ENCODE measurements at regions not wholly inside any gene's neighbourhood (a gene's known extent, or its start where the extent isn't known, plus 50 kb on each side); places are given as distances from the start of the nearest gene placed in this dataset.

- DNase-seq = no peak
These were observed 163.3 kb upstream of the RALGAPA2 start for GRCh38 chr20:20875716-20876115.

GRCh38 chr20:20872428-20872827, 160.0 kb upstream of the RALGAPA2 start:
- DNase-seq = no peak

- DNase-seq = no peak
These were observed 156.8 kb upstream of the RALGAPA2 start for GRCh38 chr20:20869161-20869775.

GRCh38 chr20:20864351-20865096, 152.1 kb upstream of the RALGAPA2 start:
- no peak for DNase-seq

GRCh38 chr20:20860078-20860806, 147.8 kb upstream of the RALGAPA2 start:
- DNase-seq = peak; percentile 71

- DNase-seq = no peak
These were observed 147.1 kb upstream of the RALGAPA2 start for GRCh38 chr20:20859510-20859909.

- no peak for DNase-seq
These were observed 144.5 kb upstream of the RALGAPA2 start for GRCh38 chr20:20856956-20857355.

GRCh38 chr20:20856306-20856705, 143.9 kb upstream of the RALGAPA2 start:
- peak; percentile 7 for DNase-seq

- DNase-seq = no peak
These were observed 138.9 kb upstream of the RALGAPA2 start for GRCh38 chr20:20851385-20851784.

GRCh38 chr20:20850407-20850806, 138.0 kb upstream of the RALGAPA2 start:
- no peak for DNase-seq

- DNase-seq = no peak
These were observed 136.7 kb upstream of the RALGAPA2 start for GRCh38 chr20:20849161-20849560.

- no peak for DNase-seq
These were observed 135.4 kb upstream of the RALGAPA2 start for GRCh38 chr20:20847814-20848213.

- no peak for DNase-seq
These were observed 131.5 kb upstream of the RALGAPA2 start for GRCh38 chr20:20843982-20844381.

- no peak for DNase-seq
These were observed 127.3 kb upstream of the RALGAPA2 start for GRCh38 chr20:20839771-20840170.

GRCh38 chr20:20837574-20838021, 125.2 kb upstream of the RALGAPA2 start:
- DNase-seq = peak; percentile 23

GRCh38 chr20:20836836-20837235, 124.4 kb upstream of the RALGAPA2 start:
- DNase-seq = no peak

- no peak for DNase-seq
These were observed 123.5 kb upstream of the RALGAPA2 start for GRCh38 chr20:20835897-20836296.

GRCh38 chr20:20834008-20834407, 121.6 kb upstream of the RALGAPA2 start:
- no peak for DNase-seq

- DNase-seq = no peak
These were observed 120.3 kb upstream of the RALGAPA2 start for GRCh38 chr20:20832715-20833114.

- DNase-seq = no peak
These were observed 119.3 kb upstream of the RALGAPA2 start for GRCh38 chr20:20831794-20832193.

GRCh38 chr20:20829681-20830080, 117.2 kb upstream of the RALGAPA2 start:
- DNase-seq = no peak

- DNase-seq = no peak
These were observed 115.7 kb upstream of the RALGAPA2 start for GRCh38 chr20:20827992-20828597.

GRCh38 chr20:20824924-20825584, 112.6 kb upstream of the RALGAPA2 start:
- DNase-seq = no peak

Measured in GDM1 (cell line).